HEK293T (cell line): ENCODE measurements at regions not wholly inside any gene's neighbourhood (a gene's known extent, or its start where the extent isn't known, plus 50 kb on each side); places are given as distances from the start of the nearest gene placed in this dataset.

Experiments used
- CTCF ChIA-PET: fragments of 350-600 bp; formaldehyde crosslinking; extraction: SDS; loops from one replicate; lab custom pipeline; 2021; ENCODE audit warnings: antibody characterized with exemption, inconsistent platforms; lab: Yijun Ruan, JAX
- POLR2A ChIA-PET: fragments of 350-600 bp; formaldehyde crosslinking; extraction: SDS; loops from one replicate; lab custom pipeline; 2020; ENCODE audit warnings: antibody characterized with exemption, inconsistent platforms; lab: Yijun Ruan, JAX
- DNase-seq: peaks from one replicate; pipeline ENCODE4 v3.0.0; 2012; ENCODE audit warnings: mixed read lengths; ENCODE audit errors: extremely low spot score
- ARNT ChIP-seq: fragments of 450-650 bp; IDR thresholded peaks from 2 replicates; pipeline ENCODE4 v1.6.1; 2017; ENCODE audit warnings: mild to moderate bottlenecking
- BHLHE40 ChIP-seq: fragments of 450-650 bp; IDR thresholded peaks from 2 replicates; pipeline ENCODE4 v1.6.1; 2016; ENCODE audit warnings: mild to moderate bottlenecking, moderate library complexity, borderline replicate concordance
- CTBP1 ChIP-seq: fragments of 450-650 bp; IDR thresholded peaks from 2 replicates; pipeline ENCODE4 v1.6.1; 2016; ENCODE audit warnings: borderline replicate concordance
- ELF4 ChIP-seq: fragments of 450-650 bp; IDR thresholded peaks from 2 replicates; pipeline ENCODE4 v1.6.1; 2017; ENCODE audit warnings: antibody characterized with exemption
- FOXA1 ChIP-seq: fragments of 450-650 bp; IDR thresholded peaks from 2 replicates; pipeline ENCODE4 v1.6.1; 2016; ENCODE audit warnings: mild to moderate bottlenecking
- FOXK2 ChIP-seq: fragments of 450-650 bp; IDR thresholded peaks from 2 replicates; pipeline ENCODE4 v1.6.1; 2016; ENCODE audit warnings: mild to moderate bottlenecking
- FOXM1 ChIP-seq: fragments of 450-650 bp; IDR thresholded peaks from 2 replicates; pipeline ENCODE4 v1.6.1; 2017; ENCODE audit warnings: mild to moderate bottlenecking, borderline replicate concordance
- HDGF ChIP-seq: fragments of 450-650 bp; IDR thresholded peaks from 2 replicates; pipeline ENCODE4 v1.6.1; 2017; ENCODE audit warnings: antibody characterized with exemption, borderline replicate concordance
- L3MBTL2 ChIP-seq: fragments of 450-650 bp; conservative IDR thresholded peaks from 2 replicates; pipeline ENCODE4 v1.6.1; 2016; ENCODE audit warnings: mild to moderate bottlenecking
- LEF1 ChIP-seq: fragments of 450-650 bp; IDR thresholded peaks from 2 replicates; pipeline ENCODE4 v1.6.1; 2017; ENCODE audit warnings: mild to moderate bottlenecking, borderline replicate concordance
- NFRKB ChIP-seq: fragments of 450-650 bp; IDR thresholded peaks from 2 replicates; pipeline ENCODE4 v1.6.1; 2016; ENCODE audit warnings: mild to moderate bottlenecking, moderate library complexity
- PKNOX1 ChIP-seq: fragments of 450-650 bp; IDR thresholded peaks from 2 replicates; pipeline ENCODE4 v1.6.1; 2016
- SP1 ChIP-seq: fragments of 450-650 bp; IDR thresholded peaks from 2 replicates; pipeline ENCODE4 v1.6.1; 2017
- SUZ12 ChIP-seq: fragments of 450-650 bp; IDR thresholded peaks from 2 replicates; pipeline ENCODE4 v1.6.1; 2016; ENCODE audit warnings: mild to moderate bottlenecking
- TARDBP ChIP-seq: fragments of 450-650 bp; IDR thresholded peaks from 2 replicates; pipeline ENCODE4 v1.6.1; 2016
- ZNF384 ChIP-seq: fragments of 450-650 bp; IDR thresholded peaks from 2 replicates; pipeline ENCODE4 v1.6.1; 2016

- CTCF ChIA-PET: no interaction called here
- no peak for TF ChIP-seq PKNOX1
- no peak for TF ChIP-seq ELF4
- no peak for TF ChIP-seq TARDBP
- no peak for TF ChIP-seq SUZ12
- TF ChIP-seq HDGF: no peak
- no peak for TF ChIP-seq SP1
- TF ChIP-seq FOXK2: no peak
- no peak for TF ChIP-seq CTBP1
- no peak for TF ChIP-seq BHLHE40
- no peak for TF ChIP-seq LEF1
- TF ChIP-seq ARNT: no peak
- TF ChIP-seq NFRKB: no peak
- TF ChIP-seq L3MBTL2: no peak
- TF ChIP-seq ZNF384: no peak
- TF ChIP-seq FOXA1: no peak
- no peak for TF ChIP-seq FOXM1
- POLR2A ChIA-PET: no interaction called here
- DNase-seq: no peak
Measured at GRCh38 chrX:144709841-144710240, 537.5 kb upstream of the SPANXN1 start.

- DNase-seq: no peak
- TF ChIP-seq ZNF384: no peak
- no peak for TF ChIP-seq FOXM1
- no peak for TF ChIP-seq SP1
- TF ChIP-seq LEF1: no peak
- no peak for TF ChIP-seq TARDBP
- no peak for TF ChIP-seq BHLHE40
- TF ChIP-seq SUZ12: no peak
- no peak for TF ChIP-seq FOXK2
- TF ChIP-seq CTBP1: no peak
- no peak for TF ChIP-seq FOXA1
- TF ChIP-seq L3MBTL2: no peak
- no peak for TF ChIP-seq ARNT
- POLR2A ChIA-PET: no interaction called here
- CTCF ChIA-PET: no interaction called here
Measured at GRCh38 chrX:144715337-144715736, 532.0 kb upstream of the SPANXN1 start.

- no peak for TF ChIP-seq HDGF
- no peak for TF ChIP-seq LEF1
- TF ChIP-seq L3MBTL2: no peak
- TF ChIP-seq FOXM1: no peak
- no peak for TF ChIP-seq FOXK2
- no peak for TF ChIP-seq ARNT
- TF ChIP-seq FOXA1: no peak
- no peak for TF ChIP-seq CTBP1
- TF ChIP-seq SP1: no peak
- no peak for TF ChIP-seq NFRKB
- TF ChIP-seq ELF4: no peak
- TF ChIP-seq BHLHE40: no peak
- no peak for TF ChIP-seq PKNOX1
- no peak for TF ChIP-seq SUZ12
- no peak for TF ChIP-seq ZNF384
- TF ChIP-seq TARDBP: no peak
- ChIA-PET POLR2A (no interaction called here), CTCF (no interaction called here)
- DNase-seq: no peak
Measured at GRCh38 chrX:144716187-144716586, 531.1 kb upstream of the SPANXN1 start.

GRCh38 chrX:144717682-144718081 is 529.6 kb upstream of the SPANXN1 start:
- no peak for DNase-seq
- ChIA-PET CTCF (no interaction called here), POLR2A (no interaction called here)
- TF ChIP-seq NFRKB (no peak), SP1 (no peak), FOXA1 (no peak), ELF4 (no peak), FOXM1 (no peak), HDGF (no peak), PKNOX1 (no peak), ZNF384 (no peak), FOXK2 (no peak), SUZ12 (no peak)

GRCh38 chrX:144722307-144722706 is 525.0 kb upstream of the SPANXN1 start:
- ChIA-PET POLR2A (no interaction called here), CTCF (interaction anchor here (1.0 kb wide), 1 partner anchor 153 kb away, joined by 3 read pairs; no protein-coding TSS in a partner anchor)
- TF ChIP-seq BHLHE40 (no peak), NFRKB (no peak)
- no peak for DNase-seq

- ChIA-PET CTCF (no interaction called here), POLR2A (no interaction called here)
- DNase-seq: no peak
- TF ChIP-seq BHLHE40 (no peak), ZNF384 (no peak), FOXK2 (no peak), NFRKB (no peak), HDGF (no peak), TARDBP (no peak), CTBP1 (no peak), ELF4 (no peak)
Measured at GRCh38 chrX:144730471-144730870, 516.8 kb upstream of the SPANXN1 start.

- ChIA-PET POLR2A (no interaction called here), CTCF (no interaction called here)
- no peak for DNase-seq
- TF ChIP-seq SP1 (no peak), FOXK2 (no peak), FOXA1 (no peak), CTBP1 (no peak), BHLHE40 (no peak), ELF4 (no peak), ARNT (no peak), TARDBP (no peak), PKNOX1 (no peak), FOXM1 (no peak), ZNF384 (no peak), SUZ12 (no peak), LEF1 (no peak), HDGF (no peak), L3MBTL2 (no peak)
Measured at GRCh38 chrX:144732588-144732987, 514.7 kb upstream of the SPANXN1 start.
